PFSK-1 (cell line): ENCODE measurements at regions not wholly inside any gene's neighbourhood (a gene's known extent, or its start where the extent isn't known, plus 50 kb on each side); places are given as distances from the start of the nearest gene placed in this dataset.

Source experiments
- FOXP2 ChIP-seq: optimal IDR thresholded peaks from 2 replicates; pipeline ENCODE3; 2011; ENCODE audit warnings: borderline replicate concordance, control low read depth, inconsistent platforms; ENCODE audit not compliant: insufficient read depth; ENCODE audit errors: extremely low read length, extremely low read depth
- POLR2AphosphoS5 ChIP-seq: IDR thresholded peaks from 2 replicates; pipeline ENCODE4 v1.6.1; 2012; ENCODE audit warnings: low read depth, mild to moderate bottlenecking, control low read depth, low read length, moderate library complexity
- REST ChIP-seq, 2 experiments: IDR thresholded peaks; 2 replicates each; pipeline versions ENCODE4 v1.6.1 to v1.8.0; 2011 to 2012; ENCODE audit warnings: low read depth in 2 of 2, low read length in 2 of 2, control low read depth in 1 of 2, inconsistent platforms in 1 of 2, mild to moderate bottlenecking in 1 of 2, moderate library complexity in 1 of 2; ENCODE audit not compliant: insufficient read depth in 1 of 2
- SIN3A ChIP-seq: IDR thresholded peaks from 2 replicates; pipeline ENCODE4 v1.6.1; 2012; ENCODE audit warnings: mild to moderate bottlenecking, low read length, moderate library complexity, borderline replicate concordance; ENCODE audit not compliant: insufficient read depth
- TAF1 ChIP-seq: IDR thresholded peaks from 2 replicates; pipeline ENCODE4 v1.6.1; 2012; ENCODE audit warnings: low read length, control low read depth, borderline replicate concordance; ENCODE audit not compliant: insufficient read depth

GRCh38 chr7:155984609-155985405, 172.5 kb upstream of the SHH start:
- TF ChIP-seq REST (IDR thresholded peaks at IDR 0.05; ENCODE audit: insufficient read depth in 1 of 2, low read depth in 2 of 2, low read length in 2 of 2) (no peak), TAF1 (no peak), POLR2AphosphoS5 (no peak), FOXP2 (no peak), SIN3A (no peak)

- no peak for TF ChIP-seq SIN3A
- TF ChIP-seq FOXP2: no peak
- no peak for TF ChIP-seq REST (IDR thresholded peaks at IDR 0.05; ENCODE audit: insufficient read depth in 1 of 2, low read depth in 2 of 2, low read length in 2 of 2)
Measured at GRCh38 chr7:155984028-155984580, 171.8 kb upstream of the SHH start.

DNA sequence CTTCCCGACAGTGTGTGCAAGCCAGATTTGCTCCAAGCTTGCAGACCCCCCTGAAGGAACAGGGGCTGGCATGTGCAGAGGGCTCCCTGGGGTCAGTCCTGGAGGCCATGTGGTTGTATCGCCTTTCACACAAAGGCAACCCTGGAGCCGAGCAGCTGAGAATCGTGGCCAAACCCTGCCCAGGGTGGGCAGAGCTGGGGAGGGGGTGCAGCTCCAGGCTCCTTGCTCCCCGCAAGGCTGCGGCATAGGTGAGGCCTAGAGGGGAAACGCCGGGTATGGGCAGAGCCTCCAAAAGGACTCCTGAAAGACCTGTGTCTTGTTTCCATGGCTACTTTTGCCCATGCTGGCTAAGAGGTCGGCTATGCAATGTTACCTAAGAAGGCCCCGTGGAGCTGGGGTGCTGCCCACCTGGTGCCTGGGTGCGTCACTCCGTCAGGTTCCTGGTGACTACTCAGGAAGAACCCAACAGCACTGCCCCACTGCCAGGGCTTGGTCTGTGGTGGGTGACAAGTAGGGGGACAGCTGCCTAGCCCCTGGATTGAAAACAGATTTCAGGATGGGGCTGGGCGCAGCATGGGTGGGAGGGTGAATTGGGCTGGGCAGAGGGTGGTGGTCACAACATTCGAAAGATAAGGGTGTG, 171.0 kb upstream of the SHH start:
- no peak for TF ChIP-seq SIN3A
- TF ChIP-seq POLR2AphosphoS5: no peak
- TF ChIP-seq TAF1: no peak
- no peak for TF ChIP-seq REST (IDR thresholded peaks at IDR 0.05; ENCODE audit: insufficient read depth in 1 of 2, low read depth in 2 of 2, low read length in 2 of 2)
- no peak for TF ChIP-seq FOXP2

- TF ChIP-seq TAF1: no peak
- TF ChIP-seq SIN3A: no peak
- no peak for TF ChIP-seq REST (IDR thresholded peaks at IDR 0.05; ENCODE audit: insufficient read depth in 1 of 2, low read depth in 2 of 2, low read length in 2 of 2)
- no peak for TF ChIP-seq FOXP2
- TF ChIP-seq POLR2AphosphoS5: no peak
Measured at GRCh38 chr7:155981703-155982102, 169.4 kb upstream of the SHH start.
